ENCODE measurements at regions not wholly inside any gene's neighbourhood (a gene's known extent, or its start where the extent isn't known, plus 50 kb on each side); places are given as distances from the start of the nearest gene placed in this dataset.

- Histone ChIP-seq H3K27ac (no peak overlapping the region), H3K4me3 (IDR thresholded peaks at IDR 0.05; ENCODE audit: insufficient read depth, low read depth, low read length) (no peak overlapping the region), H3K27me3 (ENCODE audit: insufficient read depth, low read depth) (no peaks in the 10 kb centered on the region), H2AFZ (ENCODE audit: low read depth) (no peak overlapping the region), H3K9ac (no peak overlapping the region), H3K79me2 (ENCODE audit: insufficient read depth, low read depth) (no peaks in the 10 kb centered on the region), H3K36me3 (ENCODE audit: insufficient read depth) (no peaks in the 10 kb centered on the region), H4K20me1 (ENCODE audit: insufficient read depth) (no peaks in the 10 kb centered on the region), H3K4me2 (no peak overlapping the region), H3K4me1 (ENCODE audit: low read depth, poor library complexity, severe bottlenecking) (no peaks in the 10 kb centered on the region)
- no peak for TF ChIP-seq CTCF (conservative IDR thresholded peaks at IDR 0.05; ENCODE audit: low read depth, low read length)
Measured at GRCh38 chr4:179415847-179416223, 1973.6 kb upstream of the AGA start.

- H2AFZ ChIP-seq (ENCODE audit: low read depth) = no peak overlapping the region
- H4K20me1 ChIP-seq (ENCODE audit: insufficient read depth) = no peaks in the 10 kb centered on the region
- no peak overlapping the region for H3K4me3 ChIP-seq (IDR thresholded peaks at IDR 0.05; ENCODE audit: insufficient read depth, low read depth, low read length)
- H3K36me3 ChIP-seq (ENCODE audit: insufficient read depth) = no peaks in the 10 kb centered on the region
- no peak overlapping the region for H3K4me2 ChIP-seq
- no peaks in the 10 kb centered on the region for H3K27me3 ChIP-seq (ENCODE audit: insufficient read depth, low read depth)
- no peaks in the 10 kb centered on the region for H3K4me1 ChIP-seq (ENCODE audit: low read depth, poor library complexity, severe bottlenecking)
- no peak overlapping the region for H3K27ac ChIP-seq
- no peak overlapping the region for H3K9ac ChIP-seq
- no peaks in the 10 kb centered on the region for H3K79me2 ChIP-seq (ENCODE audit: insufficient read depth, low read depth)
- TF ChIP-seq CTCF (conservative IDR thresholded peaks at IDR 0.05; ENCODE audit: low read depth, low read length) = no peak
Measured at GRCh38 chr4:179417357-179417756, 1975.1 kb upstream of the AGA start.

- no peaks in the 10 kb centered on the region for H3K4me1 ChIP-seq (ENCODE audit: low read depth, poor library complexity, severe bottlenecking)
- TF ChIP-seq CTCF (conservative IDR thresholded peaks at IDR 0.05; ENCODE audit: low read depth, low read length) = no peak
- no peaks in the 10 kb centered on the region for H3K79me2 ChIP-seq (ENCODE audit: insufficient read depth, low read depth)
- no peak overlapping the region for H3K4me3 ChIP-seq (IDR thresholded peaks at IDR 0.05; ENCODE audit: insufficient read depth, low read depth, low read length)
- H4K20me1 ChIP-seq (ENCODE audit: insufficient read depth) = no peaks in the 10 kb centered on the region; the same call in 1 of the 2 replicates
- H2AFZ ChIP-seq (ENCODE audit: low read depth) = no peak overlapping the region
- H3K27me3 ChIP-seq (ENCODE audit: insufficient read depth, low read depth) = no peaks in the 10 kb centered on the region
- no peak overlapping the region for H3K9ac ChIP-seq
- H3K27ac ChIP-seq = no peak overlapping the region
- no peaks in the 10 kb centered on the region for H3K36me3 ChIP-seq (ENCODE audit: insufficient read depth)
- H3K4me2 ChIP-seq = no peak overlapping the region
Measured at GRCh38 chr4:179437962-179438361, 1995.7 kb upstream of the AGA start.

- no peak overlapping the region for H3K27ac ChIP-seq
- H4K20me1 ChIP-seq (ENCODE audit: insufficient read depth) = no peaks in the 10 kb centered on the region; the same call in 1 of the 2 replicates
- no peak overlapping the region for H2AFZ ChIP-seq (ENCODE audit: low read depth)
- TF ChIP-seq CTCF (conservative IDR thresholded peaks at IDR 0.05; ENCODE audit: low read depth, low read length) = no peak
- H3K4me3 ChIP-seq (IDR thresholded peaks at IDR 0.05; ENCODE audit: insufficient read depth, low read depth, low read length) = no peak overlapping the region
- no peaks in the 10 kb centered on the region for H3K4me1 ChIP-seq (ENCODE audit: low read depth, poor library complexity, severe bottlenecking)
- no peaks in the 10 kb centered on the region for H3K27me3 ChIP-seq (ENCODE audit: insufficient read depth, low read depth)
- no peak overlapping the region for H3K9ac ChIP-seq
- H3K36me3 ChIP-seq (ENCODE audit: insufficient read depth) = no peaks in the 10 kb centered on the region
- H3K4me2 ChIP-seq = no peak overlapping the region
- H3K79me2 ChIP-seq (ENCODE audit: insufficient read depth, low read depth) = no peaks in the 10 kb centered on the region
Measured at GRCh38 chr4:179441596-179441995, 1999.4 kb upstream of the AGA start.

Measured in KMS-11 (cell line).